ENCODE measurements at regions not wholly inside any gene's neighbourhood (a gene's known extent, or its start where the extent isn't known, plus 50 kb on each side); places are given as distances from the start of the nearest gene placed in this dataset.

DNA sequence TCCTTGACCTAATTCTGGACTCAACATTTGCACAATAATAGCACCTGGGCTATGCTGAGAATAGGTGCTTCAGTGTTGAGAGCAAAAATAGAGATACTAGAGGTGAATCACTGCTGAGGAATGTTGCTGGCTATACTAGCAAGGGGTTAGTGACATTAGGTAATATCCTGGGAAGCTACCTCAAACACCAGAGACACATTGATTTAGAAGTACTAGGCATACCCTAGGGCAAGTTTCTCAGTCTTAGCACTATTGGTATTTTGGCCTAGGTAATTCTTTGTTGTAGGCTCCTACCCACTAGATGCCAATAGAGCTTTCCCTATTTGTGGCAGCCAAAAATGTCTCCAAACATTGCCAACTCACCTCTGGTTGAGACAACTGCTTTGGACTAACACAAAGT lies 484.0 kb upstream of the MBL2 start:
- CTCF ChIA-PET: no interaction called here
- no peak for TF ChIP-seq CTCF (IDR thresholded peaks at IDR 0.05)
- peaks cover 11% of the 10 kb centered on the region for H3K9me3 Mint-ChIP-seq
- POLR2A ChIA-PET: no interaction called here
- no peak for ATAC-seq
- no peak overlapping the region for H3K4me3 Mint-ChIP-seq
- no peaks in the 10 kb centered on the region for H3K36me3 Mint-ChIP-seq (ENCODE audit: low read depth)
- DNase-seq: no peak
- H3K27me3 Mint-ChIP-seq: no peaks in the 10 kb centered on the region
- no peaks in the 10 kb centered on the region for H3K4me1 Mint-ChIP-seq (ENCODE audit: low read depth)
- intact Hi-C loops (cut with micrococcal nuclease): no loop called here
- H3K27ac Mint-ChIP-seq: no peak overlapping the region

GRCh38 chr10:53255661-53256205 lies 483.1 kb upstream of the MBL2 start:
- Mint-ChIP-seq H3K9me3 (peaks cover 11% of the 10 kb centered on the region), H3K27ac (no peak overlapping the region), H3K4me1 (ENCODE audit: low read depth) (no peaks in the 10 kb centered on the region), H3K4me3 (no peak overlapping the region), H3K27me3 (no peaks in the 10 kb centered on the region), H3K36me3 (ENCODE audit: low read depth) (no peaks in the 10 kb centered on the region)
- POLR2A ChIA-PET: no interaction called here
- ATAC-seq: no peak
- no peak for TF ChIP-seq CTCF (IDR thresholded peaks at IDR 0.05)
- CTCF ChIA-PET: no interaction called here
- intact Hi-C loops (cut with micrococcal nuclease): no loop called here
- no peak for DNase-seq

- peaks cover 14% of the 10 kb centered on the region for H3K9me3 Mint-ChIP-seq
- intact Hi-C loops (cut with micrococcal nuclease): no loop called here
- H3K4me1 Mint-ChIP-seq (ENCODE audit: low read depth): no peaks in the 10 kb centered on the region
- CTCF ChIA-PET: no interaction called here
- ATAC-seq (no peak), DNase-seq (no peak)
- no peak overlapping the region for H3K4me3 Mint-ChIP-seq
- no peaks in the 10 kb centered on the region for H3K36me3 Mint-ChIP-seq (ENCODE audit: low read depth)
- H3K27me3 Mint-ChIP-seq: no peaks in the 10 kb centered on the region
- H3K27ac Mint-ChIP-seq: no peak overlapping the region
- no peak for TF ChIP-seq CTCF (IDR thresholded peaks at IDR 0.05)
- POLR2A ChIA-PET: no interaction called here
Observed at GRCh38 chr10:53253221-53253620, 480.6 kb upstream of the MBL2 start.

DNA sequence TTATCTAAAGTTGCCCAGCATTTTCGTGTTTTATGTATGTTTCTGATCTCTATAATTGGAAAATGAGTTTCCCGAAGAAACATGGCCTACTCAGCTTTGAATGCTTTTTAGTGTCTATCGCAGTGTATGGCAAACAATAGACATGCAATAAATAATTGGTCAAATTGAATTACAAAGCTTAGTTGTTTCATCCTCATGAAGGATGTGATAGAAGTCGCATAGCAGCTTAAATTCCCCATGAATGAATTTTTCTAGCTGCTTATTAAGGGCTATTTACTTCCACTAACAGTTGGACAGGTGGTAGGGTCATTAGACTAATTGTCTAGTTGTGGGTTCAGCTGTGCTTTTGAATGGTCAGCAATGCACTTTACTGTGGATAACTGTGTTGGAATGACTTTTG lies 467.3 kb upstream of the MBL2 start:
- H3K36me3 Mint-ChIP-seq (ENCODE audit: low read depth): no peaks in the 10 kb centered on the region
- ChIA-PET CTCF (no interaction called here), POLR2A (no interaction called here)
- TF ChIP-seq CTCF (IDR thresholded peaks at IDR 0.05): no peak
- H3K4me3 Mint-ChIP-seq: no peak overlapping the region
- DNase-seq (no peak), ATAC-seq (no peak)
- no peak overlapping the region for H3K27ac Mint-ChIP-seq
- H3K4me1 Mint-ChIP-seq (ENCODE audit: low read depth): no peaks in the 10 kb centered on the region
- intact Hi-C loops (cut with micrococcal nuclease): no loop called here
- H3K27me3 Mint-ChIP-seq: no peaks in the 10 kb centered on the region
- H3K9me3 Mint-ChIP-seq: peaks cover 5% of the 10 kb centered on the region

- DNase-seq: no peak
- Mint-ChIP-seq H3K36me3 (ENCODE audit: low read depth) (no peaks in the 10 kb centered on the region), H3K4me3 (no peak overlapping the region), H3K27me3 (no peaks in the 10 kb centered on the region), H3K9me3 (peaks cover 2% of the 10 kb centered on the region), H3K4me1 (ENCODE audit: low read depth) (no peaks in the 10 kb centered on the region), H3K27ac (no peak overlapping the region)
- intact Hi-C loops (cut with micrococcal nuclease): no loop called here
- ChIA-PET POLR2A (no interaction called here), CTCF (no interaction called here)
- no peak for ATAC-seq
- no peak for TF ChIP-seq CTCF (IDR thresholded peaks at IDR 0.05)
Observed at GRCh38 chr10:53236941-53237340, 464.4 kb upstream of the MBL2 start.
